Right lobe of liver (tissue), 6 donors: ENCODE measurements at regions not wholly inside any gene's neighbourhood (a gene's known extent, or its start where the extent isn't known, plus 50 kb on each side); places are given as distances from the start of the nearest gene placed in this dataset.

Source experiments
- ATAC-seq, 4 donors: fragments of 200-7000 bp; cut with Tn5 transposase; one replicate each; pipeline ENCODE4 v1.9.1; 2020; ENCODE audit warnings: mild to moderate bottlenecking in 4 of 4, moderate library complexity in 4 of 4
- DNase-seq, 3 donors: peaks; one replicate each; pipeline ENCODE4 v3.0.0-alpha.2; 2020
- H3K27ac ChIP-seq, 3 donors: fragments of 200-600 bp; one replicate each; pipeline ENCODE4 v1.8.0; 2022
- H3K27me3 ChIP-seq, 2 donors: fragments of 200-600 bp; one replicate each; pipeline ENCODE4 v1.8.0; 2022
- H3K36me3 ChIP-seq, 4 donors: fragments of 200-600 bp; sonication (generic) in 1 of 4; one replicate each; pipeline versions ENCODE4 v1.5.1 to v1.8.0; 2017 to 2022; ENCODE audit warnings: control low read depth in 1 of 4
- H3K4me1 ChIP-seq, 4 donors: fragments of 200-600 bp; sonication (generic) in 1 of 4; one replicate each; pipeline versions ENCODE4 v1.5.1 to v1.8.0; 2017 to 2022; ENCODE audit warnings: control low read depth in 1 of 4
- H3K4me3 ChIP-seq, 3 donors: fragments of 200-600 bp; one replicate each; pipeline ENCODE4 v1.8.0; 2022
- H3K9me3 ChIP-seq, 4 donors: fragments of 200-600 bp; sonication (generic) in 1 of 4; one replicate each; pipeline versions ENCODE4 v1.5.1 to v1.8.0; 2017 to 2022; ENCODE audit warnings: control low read depth in 1 of 4
- POLR2A ChIP-seq: fragments of 450-650 bp; IDR thresholded peaks from one replicate; pipeline ENCODE4 v1.6.1; 2017; ENCODE audit warnings: antibody characterized with exemption, mild to moderate bottlenecking
- WGBS: methylation state at CpG from one replicate; pipeline ENCODE4 v1.1.6; 2018; ENCODE audit warnings: low coverage, low lambda C conversion rate; ENCODE audit not compliant: insufficient coverage; ENCODE audit errors: missing lambda C conversion rate; 5-methylcytosine and 5-hydroxymethylcytosine counted together
- intact Hi-C, 2 donors: fragments of 100-400 bp; cut with DNase I; formaldehyde crosslinking; loops; one replicate each; pipeline versions ENCODE4 v1.11.2 to v1.14.1; 2022
- TF ChIP-seq, protein P1 (sequence below), 4 donors: fragments of 200-600 bp in 3 of 4; fragments of 450-650 bp in 1 of 4; IDR thresholded peaks; one replicate each; pipeline versions ENCODE4 v1.5.1 to v1.8.0; 2016 to 2022; ENCODE audit warnings: antibody characterized with exemption in 4 of 4, mild to moderate bottlenecking in 2 of 4
- donor health status: DM: no; HTN: yes; CAD: no.
- donor health status: DM: no; HTN: no; CAD: no.
- donor health status: DM: no; HTN: no; CAD: no.
- donor health status: DM: no; HTN: yes; CAD: no.
- donor health status: DM: no; HTN: yes; CAD: no.

DNA sequence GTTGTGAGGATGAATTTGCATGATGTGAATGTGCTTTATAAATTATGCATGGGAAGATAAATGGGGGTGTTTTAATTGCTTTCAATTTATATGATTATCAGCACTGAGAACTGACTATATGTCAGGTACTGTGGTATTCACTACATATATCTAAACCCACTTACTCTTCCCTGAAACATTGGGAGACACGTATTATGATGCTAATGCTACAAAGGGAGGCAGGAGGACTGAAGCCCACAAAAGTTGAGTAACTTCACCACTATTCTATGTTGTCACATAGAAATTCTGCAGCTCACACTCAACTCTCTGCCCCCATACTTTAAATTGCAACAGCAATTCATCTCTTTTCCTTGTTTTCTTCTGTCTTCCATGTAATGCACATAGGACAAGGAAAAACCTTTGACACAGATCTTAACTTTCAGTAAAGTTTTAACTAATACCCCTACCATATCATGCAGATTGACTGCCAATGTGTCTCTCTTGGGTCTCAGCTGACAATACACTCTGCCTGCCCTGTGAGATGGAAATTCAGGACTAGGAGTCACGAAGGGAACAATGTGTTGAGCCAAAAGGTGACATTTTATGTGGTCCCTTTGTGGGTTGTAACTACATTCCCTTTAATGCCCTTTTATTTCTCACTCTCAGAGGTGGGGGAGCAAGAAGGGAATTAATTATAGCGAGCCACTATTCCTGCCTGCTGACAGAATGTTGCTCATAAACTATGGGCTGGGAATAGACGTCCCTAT, 691.0 kb upstream of the SORCS1 start:
- Histone ChIP-seq H3K4me3 (no peak overlapping the region), H3K27me3 (no peaks in the 10 kb centered on the region), H3K27ac (no peak overlapping the region), H3K9me3 (no peaks in the 10 kb centered on the region), H3K4me1 (no peaks in the 10 kb centered on the region), H3K36me3 (no peaks in the 10 kb centered on the region)
- ATAC-seq (no peak), DNase-seq (no peak)
- intact Hi-C loops, result no loop called here
- 26% methylated on average over 4 of the region's 4 CpGs for WGBS
- TF ChIP-seq, protein P1, sequence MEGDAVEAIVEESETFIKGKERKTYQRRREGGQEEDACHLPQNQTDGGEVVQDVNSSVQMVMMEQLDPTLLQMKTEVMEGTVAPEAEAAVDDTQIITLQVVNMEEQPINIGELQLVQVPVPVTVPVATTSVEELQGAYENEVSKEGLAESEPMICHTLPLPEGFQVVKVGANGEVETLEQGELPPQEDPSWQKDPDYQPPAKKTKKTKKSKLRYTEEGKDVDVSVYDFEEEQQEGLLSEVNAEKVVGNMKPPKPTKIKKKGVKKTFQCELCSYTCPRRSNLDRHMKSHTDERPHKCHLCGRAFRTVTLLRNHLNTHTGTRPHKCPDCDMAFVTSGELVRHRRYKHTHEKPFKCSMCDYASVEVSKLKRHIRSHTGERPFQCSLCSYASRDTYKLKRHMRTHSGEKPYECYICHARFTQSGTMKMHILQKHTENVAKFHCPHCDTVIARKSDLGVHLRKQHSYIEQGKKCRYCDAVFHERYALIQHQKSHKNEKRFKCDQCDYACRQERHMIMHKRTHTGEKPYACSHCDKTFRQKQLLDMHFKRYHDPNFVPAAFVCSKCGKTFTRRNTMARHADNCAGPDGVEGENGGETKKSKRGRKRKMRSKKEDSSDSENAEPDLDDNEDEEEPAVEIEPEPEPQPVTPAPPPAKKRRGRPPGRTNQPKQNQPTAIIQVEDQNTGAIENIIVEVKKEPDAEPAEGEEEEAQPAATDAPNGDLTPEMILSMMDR (IDR thresholded peaks at IDR 0.05), result no peak
- no peak for TF ChIP-seq POLR2A

DNA sequence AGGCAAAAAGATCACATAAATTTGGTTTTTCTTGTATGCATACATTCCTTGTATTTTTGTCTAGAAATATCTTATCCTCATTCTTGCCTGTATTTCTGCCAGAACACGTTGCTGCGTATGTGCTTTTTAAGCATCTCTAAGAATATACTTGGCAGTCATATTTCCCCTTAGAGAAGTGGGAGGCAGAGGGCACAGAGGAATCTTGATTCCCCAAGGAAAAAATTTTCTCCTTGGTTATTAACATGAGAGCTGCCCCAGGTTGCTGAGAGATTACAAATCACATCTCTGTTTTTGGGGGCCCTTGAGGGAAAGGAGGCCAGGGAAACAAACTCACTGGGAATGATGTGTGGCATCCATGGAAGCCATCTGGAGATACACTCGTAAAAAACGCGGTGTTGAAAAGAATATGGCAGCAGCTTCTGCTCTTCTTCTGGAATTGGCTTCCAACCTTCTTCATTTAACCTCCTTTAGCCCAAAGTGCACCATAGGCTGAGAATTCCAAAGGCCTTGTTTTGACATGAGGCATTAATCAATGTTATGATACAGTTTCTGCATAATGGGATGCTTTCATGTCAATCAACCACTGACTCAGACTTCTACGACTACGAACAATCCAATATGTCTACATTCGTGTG, 684.3 kb upstream of the SORCS1 start:
- H3K9me3 ChIP-seq, result no peaks in the 10 kb centered on the region
- intact Hi-C loops, result no loop called here
- TF ChIP-seq POLR2A, result no peak
- TF ChIP-seq, protein P1 (IDR thresholded peaks at IDR 0.05), result no peak
- no peaks in the 10 kb centered on the region for H3K4me1 ChIP-seq
- 62% methylated on average over 8 of the region's 8 CpGs for WGBS
- H3K36me3 ChIP-seq, result no peaks in the 10 kb centered on the region
- no peak overlapping the region for H3K27ac ChIP-seq
- H3K27me3 ChIP-seq, result no peaks in the 10 kb centered on the region
- ATAC-seq (no peak), DNase-seq (no peak)
- H3K4me3 ChIP-seq, result no peak overlapping the region

DNA sequence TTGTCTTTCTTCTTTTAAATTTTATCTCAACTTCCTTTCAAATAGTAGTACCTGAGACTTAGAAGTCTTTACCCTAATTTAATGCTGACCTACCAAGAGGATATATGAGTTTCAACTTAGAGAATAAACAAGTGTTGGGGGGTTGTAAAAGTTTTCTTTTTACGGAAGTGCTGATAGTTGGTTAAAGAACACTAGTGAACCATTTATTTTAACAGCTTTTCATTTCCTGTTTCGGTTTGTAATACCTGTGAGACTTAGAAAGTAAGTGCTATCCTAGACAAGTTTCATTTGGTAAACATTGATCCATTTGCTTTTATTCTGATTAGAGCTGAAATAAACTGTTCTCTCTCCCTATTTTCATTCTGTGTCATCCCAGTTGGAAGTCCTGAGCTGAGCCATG, 683.1 kb upstream of the SORCS1 start:
- Histone ChIP-seq H3K4me3 (no peak overlapping the region), H3K27me3 (no peaks in the 10 kb centered on the region), H3K9me3 (no peaks in the 10 kb centered on the region), H3K36me3 (no peaks in the 10 kb centered on the region), H3K4me1 (no peaks in the 10 kb centered on the region), H3K27ac (no peak overlapping the region)
- WGBS, result 50% methylated on average over 2 of the region's 2 CpGs
- intact Hi-C loops, result no loop called here
- TF ChIP-seq, protein P1 (IDR thresholded peaks at IDR 0.05), result no peak
- TF ChIP-seq POLR2A, result no peak
- no peak for DNase-seq
- ATAC-seq, result no peak

DNA sequence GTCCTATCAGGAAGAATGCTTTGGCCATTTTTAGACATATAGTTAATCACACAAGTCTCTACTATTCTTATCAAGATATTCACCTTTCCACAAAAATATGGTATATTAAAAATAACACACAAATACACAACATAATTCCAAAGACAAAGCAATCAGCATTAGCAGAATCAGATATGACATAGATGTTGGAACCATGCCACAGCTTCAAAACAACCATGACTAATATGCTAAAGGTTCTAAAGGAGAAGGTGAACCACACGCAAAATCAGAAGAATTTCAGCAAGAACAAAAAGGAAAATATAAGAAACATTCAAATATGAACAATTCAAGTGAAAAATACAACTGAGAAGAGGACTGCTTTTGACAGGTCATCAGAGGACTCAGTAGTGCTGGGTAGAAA, 670.2 kb upstream of the SORCS1 start:
- DNase-seq (no peak), ATAC-seq (no peak)
- Histone ChIP-seq H3K27ac (no peak overlapping the region), H3K9me3 (no peaks in the 10 kb centered on the region), H3K27me3 (no peaks in the 10 kb centered on the region), H3K4me1 (no peaks in the 10 kb centered on the region), H3K36me3 (no peaks in the 10 kb centered on the region), H3K4me3 (no peak overlapping the region)
- no peak for TF ChIP-seq POLR2A
- TF ChIP-seq, protein P1 (IDR thresholded peaks at IDR 0.05), result no peak
- intact Hi-C loops, result no loop called here
- WGBS, result 20% methylated on average over 1 of the region's 1 CpG
